GM12878 (cell line): ENCODE measurements at regions not wholly inside any gene's neighbourhood (a gene's known extent, or its start where the extent isn't known, plus 50 kb on each side); places are given as distances from the start of the nearest gene placed in this dataset.

Experiments
- ATAC-seq: fragments of 200-7000 bp; cut with Tn5 transposase; 3 replicates; pipeline ENCODE4 v1.9.1; 2020; ENCODE audit warnings: mild to moderate bottlenecking, moderate library complexity
- BruUV-seq: library from RNA; stranded (reverse); fragments of 400-500 nt; replicated peaks from 2 replicates; lab custom pipeline; 2021; lab: Mats Ljungman, UMichigan
- CTCF ChIA-PET: fragments of 300-600 bp; sonication (Branson Sonifier 250); formaldehyde crosslinking; extraction: SDS; loops from one replicate; lab custom pipeline; 2021; ENCODE audit warnings: inconsistent platforms; lab: Yijun Ruan, JAX
- POLR2A ChIA-PET: fragments of 350-600 bp; formaldehyde crosslinking; extraction: SDS; loops from one replicate; lab custom pipeline; 2021; ENCODE audit warnings: inconsistent platforms; lab: Charles Lee
- RAD21 ChIA-PET: fragments of 300-600 bp; sonication (Branson Sonifier 250); formaldehyde crosslinking; loops from one replicate; lab custom pipeline; 2023; ENCODE audit warnings: antibody characterized with exemption; ENCODE audit not compliant: unreplicated experiment; lab: Charles Lee
- SMC1A ChIA-PET: fragments of 300-600 bp; sonication (Branson Sonifier 250); formaldehyde crosslinking; loops from one replicate; lab custom pipeline; 2023; ENCODE audit not compliant: unreplicated experiment, uncharacterized antibody; lab: Charles Lee
- DNase-seq: peaks from one replicate; pipeline ENCODE4 v3.0.0-alpha.2; 2011; ENCODE audit warnings: low read depth, low spot score
- FAIRE-seq: peaks from 3 replicates; lab custom pipeline; 2011; peaks lifted over from hg19 to GRCh38; lab: Jason Lieb, UNC
- H2AFZ ChIP-seq: 2 replicates; pipeline ENCODE4 v1.6.0; 2011; ENCODE audit warnings: low read depth, low read length, control low read depth; ENCODE audit not compliant: control insufficient read depth
- H3K27ac ChIP-seq: 2 replicates; pipeline ENCODE4 v1.5.1; 2011; ENCODE audit warnings: control low read depth; ENCODE audit not compliant: control insufficient read depth, insufficient read depth
- H3K27me3 ChIP-seq, 2 experiments: replicated peaks in 1 of 2; 2 replicates each; pipeline versions ENCODE4 v1.6.0 to v1.6.1; 2011; ENCODE audit warnings: low read length in 1 of 2; ENCODE audit not compliant: control insufficient read depth in 2 of 2, insufficient read depth in 2 of 2
- H3K36me3 ChIP-seq, 2 experiments: 2 replicates each; pipeline ENCODE4 v1.5.1; 2011; ENCODE audit warnings: low read length in 1 of 2; ENCODE audit not compliant: control insufficient read depth in 2 of 2, insufficient read depth in 2 of 2
- H3K4me1 ChIP-seq: 2 replicates; pipeline ENCODE4 v1.6.1; 2011; ENCODE audit warnings: mild to moderate bottlenecking, low read length, moderate library complexity, mixed read lengths; ENCODE audit not compliant: control insufficient read depth, insufficient read depth
- H3K4me2 ChIP-seq: 2 replicates; pipeline ENCODE4 v1.6.0; 2011; ENCODE audit warnings: control low read depth; ENCODE audit not compliant: control insufficient read depth, insufficient read depth
- H3K4me3 ChIP-seq: fragments of 200-600 bp; sonication (generic); 2 replicates; pipeline ENCODE4 v1.5.1; 2016
- H3K79me2 ChIP-seq: 2 replicates; pipeline ENCODE4 v1.6.0; 2011; ENCODE audit warnings: low read length; ENCODE audit not compliant: control insufficient read depth, insufficient read depth
- H3K9ac ChIP-seq: 2 replicates; pipeline ENCODE4 v1.8.0; 2011; ENCODE audit warnings: low read length, control low read depth, mixed read lengths; ENCODE audit not compliant: control insufficient read depth, insufficient read depth
- H3K9me3 ChIP-seq: replicated peaks from 3 replicates; pipeline ENCODE4 v1.5.1; 2011; ENCODE audit warnings: mild to moderate bottlenecking, low read length; ENCODE audit not compliant: control insufficient read depth, insufficient read depth
- H4K20me1 ChIP-seq: 2 replicates; pipeline ENCODE4 v1.6.0; 2011; ENCODE audit not compliant: control insufficient read depth, insufficient read depth
- ATF7 ChIP-seq: fragments of 450-650 bp; IDR thresholded peaks from 2 replicates; pipeline ENCODE4 v1.6.1; 2016; ENCODE audit warnings: low read depth, mild to moderate bottlenecking
- BHLHE40 ChIP-seq, 2 experiments: fragments of 450-650 bp in 1 of 2; IDR thresholded peaks; 2 replicates each; pipeline ENCODE4 v1.6.1; 2011 to 2017; ENCODE audit warnings: low read depth in 2 of 2, borderline replicate concordance in 1 of 2, improper control_type of control experiment in 1 of 2, low read length in 1 of 2, mild to moderate bottlenecking in 1 of 2
- IKZF2 ChIP-seq, 2 experiments: fragments of 450-650 bp; IDR thresholded peaks; 2 replicates each; pipeline ENCODE4 v1.6.1; 2017; ENCODE audit warnings: mild to moderate bottlenecking in 2 of 2, moderate library complexity in 2 of 2
- MTA2 ChIP-seq: fragments of 450-650 bp; IDR thresholded peaks from 2 replicates; pipeline ENCODE4 v1.6.1; 2016; ENCODE audit warnings: low read depth, mild to moderate bottlenecking, moderate library complexity
- MYB ChIP-seq: fragments of 150-350 bp; IDR thresholded peaks from 2 replicates; pipeline ENCODE4 v1.6.1; 2014; ENCODE audit warnings: mild to moderate bottlenecking, low read depth, low read length, borderline replicate concordance
- TARDBP ChIP-seq: IDR thresholded peaks from 2 replicates; pipeline ENCODE4 v1.6.1; 2016; ENCODE audit warnings: borderline replicate concordance
- WGBS: methylation state at CpG from one replicate; pipeline ENCODE4 v1.1.6; 2016; ENCODE audit warnings: low lambda C conversion rate; ENCODE audit not compliant: insufficient replicate concordance, insufficient coverage; ENCODE audit errors: missing lambda C conversion rate; 5-methylcytosine and 5-hydroxymethylcytosine counted together
- in situ Hi-C: fragments of 300-500 bp; cut with MboI; formaldehyde crosslinking; loops from 9 replicates; pipeline ENCODE4 v1.14.3; 2018; ENCODE audit warnings: mixed read lengths
- intact Hi-C: fragments of 100-400 bp; cut with micrococcal nuclease; formaldehyde crosslinking; loops from one replicate; pipeline ENCODE4 v1.14.2; 2022; ENCODE audit not compliant: unreplicated experiment
- TF ChIP-seq, protein P1 (sequence below): fragments of 450-650 bp; IDR thresholded peaks from 2 replicates; pipeline ENCODE4 v1.6.1; 2017; ENCODE audit warnings: mild to moderate bottlenecking, moderate library complexity

- H3K79me2 ChIP-seq: no peaks in the 10 kb centered on the region
- no TSS peak for BruUV-seq
- DNase-seq: no peak
- H3K9ac ChIP-seq: no peak overlapping the region
- ATAC-seq: peak; percentile 36
- 12% methylated on average over 7 of the region's 7 CpGs for WGBS
- ChIA-PET CTCF (interaction anchor here (1.1 kb wide), 1 partner anchor 9 kb away, joined by 3 read pairs; no protein-coding TSS in a partner anchor), RAD21 (interaction anchor here (1.4 kb wide), 1 partner anchor 9 kb away, joined by 5 read pairs; no protein-coding TSS in a partner anchor), POLR2A (interaction anchor here (1.5 kb wide), 1 partner anchor 8 kb away, joined by 4 read pairs; no protein-coding TSS in a partner anchor), SMC1A (interaction anchor here (0.6 to 2.5 kb wide), 6 partner anchors 10 to 85 kb away, joined by 3 to 6 read pairs (median 3); no protein-coding TSS in a partner anchor)
- no peaks in the 10 kb centered on the region for H3K9me3 ChIP-seq
- intact Hi-C loops: no loop called here
- no peaks in the 10 kb centered on the region for H3K36me3 ChIP-seq
- H3K4me3 ChIP-seq: no peak overlapping the region
- no peak for FAIRE-seq
- H4K20me1 ChIP-seq: no peaks in the 10 kb centered on the region
- H3K27me3 ChIP-seq: no peaks in the 10 kb centered on the region
- H3K4me2 ChIP-seq: no peak overlapping the region
- H3K27ac ChIP-seq: no peak overlapping the region
- TF ChIP-seq IKZF2 (IDR thresholded peaks at IDR 0.05) (peak; percentile 13 to 48; a peak in 1 of 4 replicates), BHLHE40 (IDR thresholded peaks at IDR 0.05; ENCODE audit: borderline replicate concordance in 1 of 2, low read depth in 2 of 2, low read length in 1 of 2) (peak in 1 of 2 experiments; percentile 15; a peak in 1 of 4 replicates), MTA2 (peak; percentile 84), ATF7 (peak; percentile 62), TARDBP (no peak), MYB (no peak)
- TF ChIP-seq, protein P1, sequence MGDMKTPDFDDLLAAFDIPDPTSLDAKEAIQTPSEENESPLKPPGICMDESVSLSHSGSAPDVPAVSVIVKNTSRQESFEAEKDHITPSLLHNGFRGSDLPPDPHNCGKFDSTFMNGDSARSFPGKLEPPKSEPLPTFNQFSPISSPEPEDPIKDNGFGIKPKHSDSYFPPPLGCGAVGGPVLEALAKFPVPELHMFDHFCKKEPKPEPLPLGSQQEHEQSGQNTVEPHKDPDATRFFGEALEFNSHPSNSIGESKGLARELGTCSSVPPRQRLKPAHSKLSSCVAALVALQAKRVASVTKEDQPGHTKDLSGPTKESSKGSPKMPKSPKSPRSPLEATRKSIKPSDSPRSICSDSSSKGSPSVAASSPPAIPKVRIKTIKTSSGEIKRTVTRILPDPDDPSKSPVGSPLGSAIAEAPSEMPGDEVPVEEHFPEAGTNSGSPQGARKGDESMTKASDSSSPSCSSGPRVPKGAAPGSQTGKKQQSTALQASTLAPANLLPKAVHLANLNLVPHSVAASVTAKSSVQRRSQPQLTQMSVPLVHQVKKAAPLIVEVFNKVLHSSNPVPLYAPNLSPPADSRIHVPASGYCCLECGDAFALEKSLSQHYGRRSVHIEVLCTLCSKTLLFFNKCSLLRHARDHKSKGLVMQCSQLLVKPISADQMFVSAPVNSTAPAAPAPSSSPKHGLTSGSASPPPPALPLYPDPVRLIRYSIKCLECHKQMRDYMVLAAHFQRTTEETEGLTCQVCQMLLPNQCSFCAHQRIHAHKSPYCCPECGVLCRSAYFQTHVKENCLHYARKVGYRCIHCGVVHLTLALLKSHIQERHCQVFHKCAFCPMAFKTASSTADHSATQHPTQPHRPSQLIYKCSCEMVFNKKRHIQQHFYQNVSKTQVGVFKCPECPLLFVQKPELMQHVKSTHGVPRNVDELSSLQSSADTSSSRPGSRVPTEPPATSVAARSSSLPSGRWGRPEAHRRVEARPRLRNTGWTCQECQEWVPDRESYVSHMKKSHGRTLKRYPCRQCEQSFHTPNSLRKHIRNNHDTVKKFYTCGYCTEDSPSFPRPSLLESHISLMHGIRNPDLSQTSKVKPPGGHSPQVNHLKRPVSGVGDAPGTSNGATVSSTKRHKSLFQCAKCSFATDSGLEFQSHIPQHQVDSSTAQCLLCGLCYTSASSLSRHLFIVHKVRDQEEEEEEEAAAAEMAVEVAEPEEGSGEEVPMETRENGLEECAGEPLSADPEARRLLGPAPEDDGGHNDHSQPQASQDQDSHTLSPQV: no peak
- no peak overlapping the region for H2AFZ ChIP-seq
- no peaks in the 10 kb centered on the region for H3K4me1 ChIP-seq
- in situ Hi-C loops: no loop called here
Observed at GRCh38 chr10:33477291-33478088, 143.0 kb upstream of the NRP1 start.
